Ascending aorta (tissue), 2 donors: ENCODE measurements at regions not wholly inside any gene's neighbourhood (a gene's known extent, or its start where the extent isn't known, plus 50 kb on each side); places are given as distances from the start of the nearest gene placed in this dataset.

Experiments
- DNase-seq, 2 donors: peaks; one replicate each; pipeline ENCODE4 v3.0.0-alpha.2; 2019; ENCODE audit warnings: low spot score in 2 of 2
- H3K27ac ChIP-seq, 2 donors: fragments of 200-600 bp; sonication (generic); one replicate each; pipeline ENCODE4 v1.5.1; 2016 to 2017; ENCODE audit warnings: mild to moderate bottlenecking in 1 of 2
- H3K27me3 ChIP-seq: fragments of 200-600 bp; sonication (generic); one replicate; pipeline ENCODE4 v1.5.1; 2017
- H3K36me3 ChIP-seq, 2 donors: fragments of 200-600 bp; sonication (generic); one replicate each; pipeline ENCODE4 v1.5.1; 2016
- H3K4me1 ChIP-seq, 2 donors: fragments of 200-600 bp; sonication (generic); one replicate each; pipeline ENCODE4 v1.5.1; 2016 to 2017; ENCODE audit warnings: mild to moderate bottlenecking in 1 of 2
- H3K4me3 ChIP-seq, 2 donors: fragments of 200-600 bp; sonication (generic); one replicate each; pipeline ENCODE4 v1.5.1; 2016 to 2017; ENCODE audit warnings: mild to moderate bottlenecking in 1 of 2
- H3K9me3 ChIP-seq, 2 donors: fragments of 200-600 bp; sonication (generic); one replicate each; pipeline ENCODE4 v1.5.1; 2016
- CTCF ChIP-seq, 3 experiments: fragments of 200-600 bp in 2 of 3; fragments of 450-650 bp in 1 of 3; sonication (generic) in 2 of 3; IDR thresholded peaks; one replicate each; pipeline ENCODE4 v1.5.1; 2016 to 2019; ENCODE audit warnings: antibody characterized with exemption in 3 of 3, mild to moderate bottlenecking in 1 of 3, moderate library complexity in 1 of 3
- intact Hi-C: fragments of 100-400 bp; cut with DNase I; formaldehyde crosslinking; loops from one replicate; pipeline ENCODE4 v1.15.1; 2023

- H3K27ac ChIP-seq: no peak overlapping the region
Measured at GRCh38 chr4:152109531-152110509, 349.0 kb upstream of the GATB start.

GRCh38 chr4:152107736-152108500 lies 347.1 kb upstream of the GATB start:
- Histone ChIP-seq H3K36me3 (no peaks in the 10 kb centered on the region), H3K9me3 (no peaks in the 10 kb centered on the region), H3K4me1 (no peaks in the 10 kb centered on the region), H3K4me3 (no peak overlapping the region), H3K27ac (no peak overlapping the region), H3K27me3 (no peaks in the 10 kb centered on the region)
- intact Hi-C loops: no loop called here
- DNase-seq: no peak
- no peak for TF ChIP-seq CTCF (IDR thresholded peaks at IDR 0.05)

More at GRCh38 chr4:152109531-152110509, 349.0 kb upstream of the GATB start:
- Histone ChIP-seq H3K4me3 (no peak overlapping the region), H3K27me3 (no peaks in the 10 kb centered on the region), H3K9me3 (no peaks in the 10 kb centered on the region), H3K36me3 (no peaks in the 10 kb centered on the region), H3K4me1 (no peaks in the 10 kb centered on the region)
- peak in 1 of 2 donors; percentile 22 for DNase-seq
- TF ChIP-seq CTCF (IDR thresholded peaks at IDR 0.05): no peak
- intact Hi-C loops: no loop called here

- Histone ChIP-seq H3K4me3 (no peak overlapping the region), H3K27me3 (no peaks in the 10 kb centered on the region), H3K9me3 (no peaks in the 10 kb centered on the region), H3K36me3 (no peaks in the 10 kb centered on the region), H3K27ac (no peak overlapping the region), H3K4me1 (no peaks in the 10 kb centered on the region)
- TF ChIP-seq CTCF (IDR thresholded peaks at IDR 0.05): no peak
- no peak for DNase-seq
- intact Hi-C loops: no loop called here
Measured at GRCh38 chr4:152106781-152107321, 346.0 kb upstream of the GATB start.

- peak; percentile 61 to 90 for DNase-seq
- intact Hi-C loops: no loop called here
- Histone ChIP-seq H3K27ac (no peak overlapping the region), H3K4me3 (no peak overlapping the region), H3K9me3 (no peaks in the 10 kb centered on the region), H3K27me3 (no peaks in the 10 kb centered on the region), H3K36me3 (no peaks in the 10 kb centered on the region), H3K4me1 (no peaks in the 10 kb centered on the region)
- no peak for TF ChIP-seq CTCF (IDR thresholded peaks at IDR 0.05)
Measured at GRCh38 chr4:152106113-152106763, 345.4 kb upstream of the GATB start.

- H3K4me1 ChIP-seq: no peaks in the 10 kb centered on the region
- DNase-seq: no peak
- no peak overlapping the region for H3K4me3 ChIP-seq
- no peaks in the 10 kb centered on the region for H3K27me3 ChIP-seq
- intact Hi-C loops: no loop called here
- H3K36me3 ChIP-seq: no peaks in the 10 kb centered on the region
- H3K9me3 ChIP-seq: no peaks in the 10 kb centered on the region
- no peak for TF ChIP-seq CTCF (IDR thresholded peaks at IDR 0.05)
- H3K27ac ChIP-seq: no peak overlapping the region
Measured at GRCh38 chr4:152104901-152105357, 344.1 kb upstream of the GATB start.
